ENCODE measurements at regions not wholly inside any gene's neighbourhood (a gene's known extent, or its start where the extent isn't known, plus 50 kb on each side); places are given as distances from the start of the nearest gene placed in this dataset.

DNA sequence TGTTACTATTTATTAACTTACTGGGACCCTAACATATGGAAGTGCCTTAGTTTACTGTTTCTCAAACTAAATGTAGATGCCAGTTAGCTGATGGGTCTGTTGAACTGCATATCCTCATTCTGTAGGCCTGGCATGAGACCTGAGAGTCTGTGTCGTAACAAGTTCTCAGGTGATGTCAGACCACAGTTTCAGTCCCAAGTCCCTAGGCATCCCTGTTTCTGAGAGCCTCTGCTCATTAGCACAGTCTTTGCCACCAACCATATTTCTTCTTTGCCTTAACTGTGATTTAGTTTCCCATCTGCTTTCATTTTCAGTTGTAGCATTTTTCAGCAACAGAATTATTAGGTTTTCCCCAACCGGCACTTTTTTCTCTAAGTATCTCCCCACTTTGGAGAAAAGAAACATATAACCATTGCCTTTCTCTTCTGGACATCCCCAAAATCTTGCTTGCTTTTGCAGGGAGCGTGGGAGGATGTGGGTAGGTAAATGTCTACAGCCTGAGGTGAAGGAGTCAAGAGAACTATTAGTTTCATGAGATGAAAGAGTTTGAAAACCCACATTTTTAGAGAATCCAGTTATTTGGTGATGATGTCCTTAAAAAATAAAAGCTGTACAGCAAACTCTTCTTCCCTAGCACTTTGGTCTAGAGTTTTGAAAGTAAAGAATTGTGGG, 74.6 kb downstream of the NUDT12 start:
- H3K4me3 ChIP-seq (ENCODE audit: low read depth, low read length) = no peak overlapping the region
- TF ChIP-seq, protein P1, sequence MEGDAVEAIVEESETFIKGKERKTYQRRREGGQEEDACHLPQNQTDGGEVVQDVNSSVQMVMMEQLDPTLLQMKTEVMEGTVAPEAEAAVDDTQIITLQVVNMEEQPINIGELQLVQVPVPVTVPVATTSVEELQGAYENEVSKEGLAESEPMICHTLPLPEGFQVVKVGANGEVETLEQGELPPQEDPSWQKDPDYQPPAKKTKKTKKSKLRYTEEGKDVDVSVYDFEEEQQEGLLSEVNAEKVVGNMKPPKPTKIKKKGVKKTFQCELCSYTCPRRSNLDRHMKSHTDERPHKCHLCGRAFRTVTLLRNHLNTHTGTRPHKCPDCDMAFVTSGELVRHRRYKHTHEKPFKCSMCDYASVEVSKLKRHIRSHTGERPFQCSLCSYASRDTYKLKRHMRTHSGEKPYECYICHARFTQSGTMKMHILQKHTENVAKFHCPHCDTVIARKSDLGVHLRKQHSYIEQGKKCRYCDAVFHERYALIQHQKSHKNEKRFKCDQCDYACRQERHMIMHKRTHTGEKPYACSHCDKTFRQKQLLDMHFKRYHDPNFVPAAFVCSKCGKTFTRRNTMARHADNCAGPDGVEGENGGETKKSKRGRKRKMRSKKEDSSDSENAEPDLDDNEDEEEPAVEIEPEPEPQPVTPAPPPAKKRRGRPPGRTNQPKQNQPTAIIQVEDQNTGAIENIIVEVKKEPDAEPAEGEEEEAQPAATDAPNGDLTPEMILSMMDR (IDR thresholded peaks at IDR 0.05; ENCODE audit: low read depth, low read length, missing control alignments) = no peak
- H3K27me3 ChIP-seq (replicated peaks) = no peaks in the 10 kb centered on the region
- H3K36me3 ChIP-seq (replicated peaks) = no peaks in the 10 kb centered on the region
- in situ Hi-C loops (cut with HindIII; ENCODE audit: low pct_ligation_motif_present, low sequenced_read_pairs) = no loop called here
- no peak for DNase-seq
- no peak overlapping the region for H3K27ac ChIP-seq

DNA sequence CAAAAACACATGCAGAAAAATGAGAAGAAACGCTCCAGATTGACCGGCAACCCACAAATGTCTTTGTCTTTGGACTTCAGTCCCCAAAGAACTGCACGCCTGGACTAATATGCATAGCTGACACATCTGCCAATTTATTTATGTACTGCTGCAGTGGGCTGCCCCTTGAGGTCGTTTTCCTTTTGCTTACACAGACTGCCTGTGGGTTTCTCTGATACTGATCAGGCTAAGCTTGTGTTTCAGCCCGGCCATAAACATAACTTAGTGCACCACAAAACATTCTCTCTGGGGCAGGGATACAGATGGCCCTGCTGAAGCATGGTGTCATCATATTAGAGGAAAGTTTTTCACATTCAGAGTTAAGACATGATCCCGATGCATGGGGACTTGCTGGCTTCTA, 75.4 kb downstream of the NUDT12 start:
- TF ChIP-seq, protein P1 (IDR thresholded peaks at IDR 0.05; ENCODE audit: low read depth, low read length, missing control alignments) = peak; percentile 12
- H3K27me3 ChIP-seq (replicated peaks) = no peaks in the 10 kb centered on the region
- no peaks in the 10 kb centered on the region for H3K36me3 ChIP-seq (replicated peaks)
- DNase-seq = no peak
- no peak overlapping the region for H3K27ac ChIP-seq
- in situ Hi-C loops (cut with HindIII; ENCODE audit: low pct_ligation_motif_present, low sequenced_read_pairs) = no loop called here
- no peak overlapping the region for H3K4me3 ChIP-seq (ENCODE audit: low read depth, low read length)

DNA sequence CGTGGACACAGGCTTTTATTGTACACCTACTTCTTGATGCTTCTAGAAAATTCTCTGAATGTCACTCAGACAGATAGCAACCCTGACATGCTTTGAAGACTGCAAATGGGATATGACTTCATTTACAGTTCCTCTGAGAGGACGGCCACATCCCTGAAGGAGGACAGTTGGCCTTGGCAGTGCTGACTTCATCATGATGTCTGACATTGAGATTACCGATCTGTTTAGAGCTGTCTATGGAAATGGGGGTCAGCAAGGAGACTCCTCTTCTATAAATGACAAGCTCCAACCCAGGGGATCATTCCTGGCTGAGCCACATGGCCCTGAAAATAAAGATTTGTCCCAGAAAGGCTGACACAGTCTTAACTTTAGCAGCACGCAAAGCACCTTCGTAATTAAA, 75.8 kb downstream of the NUDT12 start:
- TF ChIP-seq, protein P1 (IDR thresholded peaks at IDR 0.05; ENCODE audit: low read depth, low read length, missing control alignments) = no peak
- no peak overlapping the region for H3K4me3 ChIP-seq (ENCODE audit: low read depth, low read length)
- in situ Hi-C loops (cut with HindIII; ENCODE audit: low pct_ligation_motif_present, low sequenced_read_pairs) = no loop called here
- H3K36me3 ChIP-seq (replicated peaks) = no peaks in the 10 kb centered on the region
- H3K27ac ChIP-seq = no peak overlapping the region
- DNase-seq = no peak
- no peaks in the 10 kb centered on the region for H3K27me3 ChIP-seq (replicated peaks)

DNA sequence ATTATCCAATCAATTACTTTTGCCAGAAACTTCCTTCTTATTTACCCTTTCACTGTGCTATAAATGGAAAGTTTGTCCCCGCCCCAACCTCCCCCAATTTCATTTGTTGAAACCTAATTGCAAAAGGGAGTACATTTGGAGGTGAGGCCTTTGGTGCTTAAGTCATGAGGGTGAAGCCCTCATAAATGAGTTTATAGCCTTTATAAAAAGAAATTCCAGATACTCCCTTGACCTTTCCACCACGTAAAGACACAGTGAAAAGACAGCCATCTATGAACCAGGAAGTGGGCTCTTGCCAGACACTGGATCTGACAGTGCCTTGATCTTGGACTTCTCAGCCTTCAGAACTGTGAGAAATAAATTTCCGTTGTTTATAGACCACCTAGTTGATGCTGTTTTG, 82.3 kb downstream of the NUDT12 start:
- TF ChIP-seq, protein P1 (IDR thresholded peaks at IDR 0.05; ENCODE audit: low read depth, low read length, missing control alignments) = no peak
- Histone ChIP-seq H3K36me3 (replicated peaks) (no peaks in the 10 kb centered on the region), H3K27ac (no peak overlapping the region), H3K27me3 (replicated peaks) (no peaks in the 10 kb centered on the region), H3K4me3 (ENCODE audit: low read depth, low read length) (no peak overlapping the region)
- no peak for DNase-seq
- in situ Hi-C loops (cut with HindIII; ENCODE audit: low pct_ligation_motif_present, low sequenced_read_pairs) = no loop called here

DNA sequence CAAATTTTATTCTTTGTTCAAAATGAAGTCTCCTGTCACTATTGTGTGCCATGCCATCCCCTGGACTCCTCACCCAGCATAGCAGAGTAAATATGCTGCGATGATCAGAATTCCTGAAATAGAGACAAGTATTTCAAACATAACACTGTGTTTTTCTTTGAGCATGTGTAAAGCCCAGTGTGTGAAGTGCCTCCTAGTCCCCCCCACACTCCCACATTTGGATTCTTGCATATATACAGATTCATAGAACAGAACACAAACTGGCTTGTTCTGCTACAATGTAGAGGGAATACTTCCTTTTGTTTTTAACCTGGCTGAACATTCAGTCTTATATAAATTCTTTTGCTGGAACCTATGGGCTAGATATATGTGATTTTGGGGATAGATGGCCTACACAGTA, 84.9 kb downstream of the NUDT12 start:
- H3K27ac ChIP-seq = no peak overlapping the region
- in situ Hi-C loops (cut with HindIII; ENCODE audit: low pct_ligation_motif_present, low sequenced_read_pairs) = no loop called here
- no peak overlapping the region for H3K4me3 ChIP-seq (ENCODE audit: low read depth, low read length)
- no peaks in the 10 kb centered on the region for H3K27me3 ChIP-seq (replicated peaks)
- TF ChIP-seq, protein P1 (IDR thresholded peaks at IDR 0.05; ENCODE audit: low read depth, low read length, missing control alignments) = no peak
- no peaks in the 10 kb centered on the region for H3K36me3 ChIP-seq (replicated peaks)
- DNase-seq = no peak

DNA sequence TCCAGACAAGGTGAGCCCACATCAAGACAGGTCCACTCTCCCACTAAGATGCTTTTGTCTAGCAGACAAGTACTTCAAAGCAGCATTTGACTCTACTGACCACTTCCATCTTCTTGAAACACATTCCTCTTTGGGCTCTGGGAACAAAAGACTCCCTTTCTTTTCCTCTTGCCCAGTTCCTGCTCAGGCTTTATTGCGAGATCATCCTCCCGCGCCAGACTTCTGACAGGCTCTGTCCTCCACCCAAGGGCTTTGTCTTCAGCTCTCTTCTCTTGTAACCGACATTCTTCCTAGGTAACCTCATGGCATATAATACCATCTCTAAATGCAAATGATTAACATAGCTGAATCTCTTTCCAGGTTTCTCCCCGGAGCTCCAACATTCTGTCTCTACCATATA, 85.8 kb downstream of the NUDT12 start:
- DNase-seq = no peak
- in situ Hi-C loops (cut with HindIII; ENCODE audit: low pct_ligation_motif_present, low sequenced_read_pairs) = no loop called here
- Histone ChIP-seq H3K4me3 (ENCODE audit: low read depth, low read length) (no peak overlapping the region), H3K27me3 (replicated peaks) (no peaks in the 10 kb centered on the region), H3K36me3 (replicated peaks) (no peaks in the 10 kb centered on the region), H3K27ac (no peak overlapping the region)
- TF ChIP-seq, protein P1 (IDR thresholded peaks at IDR 0.05; ENCODE audit: low read depth, low read length, missing control alignments) = no peak

All from brain microvascular endothelial cell (primary cell).